Activated CD4-positive, alpha-beta T cell treated with anti-CD3 and anti-CD28 coated beads, Interleukin-2, amount 10 ng/mL, durations not matched to agents 24 days and 14 days (primary cell): ENCODE measurements at regions not wholly inside any gene's neighbourhood (a gene's known extent, or its start where the extent isn't known, plus 50 kb on each side); places are given as distances from the start of the nearest gene placed in this dataset.

Source experiments
- DNase-seq: peaks from one replicate; pipeline ENCODE4 v3.0.0; 2022
- H3K27ac Mint-ChIP-seq: one replicate; pipeline ENCODE4 v1.8.0; 2022; ENCODE audit warnings: mild to moderate bottlenecking, mixed read lengths
- H3K27me3 Mint-ChIP-seq: one replicate; pipeline ENCODE4 v1.8.0; 2022; ENCODE audit warnings: mixed read lengths
- H3K36me3 Mint-ChIP-seq: one replicate; pipeline ENCODE4 v1.8.0; 2022; ENCODE audit warnings: low read depth, mild to moderate bottlenecking, mixed read lengths
- H3K4me1 Mint-ChIP-seq: one replicate; pipeline ENCODE4 v1.8.0; 2021; ENCODE audit warnings: mixed read lengths
- H3K4me3 Mint-ChIP-seq: one replicate; pipeline ENCODE4 v1.8.0; 2022; ENCODE audit warnings: mild to moderate bottlenecking, moderate library complexity, mixed read lengths
- H3K9me3 Mint-ChIP-seq: one replicate; pipeline ENCODE4 v1.8.0; 2021; ENCODE audit warnings: mixed read lengths
- intact Hi-C: fragments of 100-400 bp; cut with micrococcal nuclease; formaldehyde crosslinking; loops from one replicate; pipeline ENCODE4 v1.15.1; 2023

- no peaks in the 10 kb centered on the region for H3K36me3 Mint-ChIP-seq
- H3K4me3 Mint-ChIP-seq, result peak overlapping the region; percentile 48
- H3K9me3 Mint-ChIP-seq, result no peaks in the 10 kb centered on the region
- DNase-seq, result peak; percentile 92
- H3K27me3 Mint-ChIP-seq, result no peaks in the 10 kb centered on the region
- no peaks in the 10 kb centered on the region for H3K4me1 Mint-ChIP-seq
- no peak overlapping the region for H3K27ac Mint-ChIP-seq
- intact Hi-C loops, result loop anchor here (2.0 to 5.0 kb wide), 3 partner anchors 60 to 1539 kb away; no protein-coding TSS in a partner anchor
Measured at GRCh38 chr11:116276051-116277044, 496.4 kb downstream of the BUD13 start.

- no peak overlapping the region for H3K27ac Mint-ChIP-seq
- no peaks in the 10 kb centered on the region for H3K4me1 Mint-ChIP-seq
- H3K36me3 Mint-ChIP-seq, result no peaks in the 10 kb centered on the region
- no peaks in the 10 kb centered on the region for H3K27me3 Mint-ChIP-seq
- intact Hi-C loops, result loop anchor here (2.0 to 5.0 kb wide), 3 partner anchors 59 to 1538 kb away; no protein-coding TSS in a partner anchor
- no peaks in the 10 kb centered on the region for H3K9me3 Mint-ChIP-seq
- no peak for DNase-seq
- no peak overlapping the region for H3K4me3 Mint-ChIP-seq
Measured at GRCh38 chr11:116275635-116276034, 497.2 kb downstream of the BUD13 start.

- Mint-ChIP-seq H3K27me3 (no peaks in the 10 kb centered on the region), H3K9me3 (no peaks in the 10 kb centered on the region), H3K4me3 (no peak overlapping the region), H3K36me3 (no peaks in the 10 kb centered on the region), H3K27ac (no peak overlapping the region), H3K4me1 (no peaks in the 10 kb centered on the region)
- no peak for DNase-seq
- intact Hi-C loops, result no loop called here
Measured at GRCh38 chr11:116274521-116274920, 498.3 kb downstream of the BUD13 start.

GRCh38 chr11:116272181-116272789 lies 500.5 kb downstream of the BUD13 start:
- no peak overlapping the region for H3K4me3 Mint-ChIP-seq
- intact Hi-C loops, result no loop called here
- H3K9me3 Mint-ChIP-seq, result no peaks in the 10 kb centered on the region
- H3K36me3 Mint-ChIP-seq, result no peaks in the 10 kb centered on the region
- H3K27me3 Mint-ChIP-seq, result no peaks in the 10 kb centered on the region
- H3K4me1 Mint-ChIP-seq, result no peaks in the 10 kb centered on the region
- H3K27ac Mint-ChIP-seq, result no peak overlapping the region
- no peak for DNase-seq

- H3K4me3 Mint-ChIP-seq, result no peak overlapping the region
- H3K4me1 Mint-ChIP-seq, result no peaks in the 10 kb centered on the region
- H3K27ac Mint-ChIP-seq, result no peak overlapping the region
- no peak for DNase-seq
- no peaks in the 10 kb centered on the region for H3K27me3 Mint-ChIP-seq
- H3K9me3 Mint-ChIP-seq, result no peaks in the 10 kb centered on the region
- no peaks in the 10 kb centered on the region for H3K36me3 Mint-ChIP-seq
- intact Hi-C loops, result no loop called here
Measured at GRCh38 chr11:116271479-116271878, 501.3 kb downstream of the BUD13 start.

- Mint-ChIP-seq H3K4me3 (no peak overlapping the region), H3K9me3 (no peaks in the 10 kb centered on the region), H3K4me1 (no peaks in the 10 kb centered on the region), H3K27me3 (no peaks in the 10 kb centered on the region), H3K36me3 (no peaks in the 10 kb centered on the region), H3K27ac (no peak overlapping the region)
- intact Hi-C loops, result no loop called here
- no peak for DNase-seq
Measured at GRCh38 chr11:116267146-116267545, 505.6 kb downstream of the BUD13 start.

- intact Hi-C loops, result no loop called here
- Mint-ChIP-seq H3K4me1 (no peaks in the 10 kb centered on the region), H3K27me3 (no peaks in the 10 kb centered on the region), H3K9me3 (no peaks in the 10 kb centered on the region), H3K36me3 (no peaks in the 10 kb centered on the region), H3K27ac (no peak overlapping the region), H3K4me3 (no peak overlapping the region)
- DNase-seq, result no peak
Measured at GRCh38 chr11:116263770-116264169, 509.0 kb downstream of the BUD13 start.

- Mint-ChIP-seq H3K27ac (no peak overlapping the region), H3K36me3 (no peaks in the 10 kb centered on the region), H3K4me1 (no peaks in the 10 kb centered on the region), H3K27me3 (no peaks in the 10 kb centered on the region), H3K4me3 (no peak overlapping the region), H3K9me3 (no peaks in the 10 kb centered on the region)
- intact Hi-C loops, result no loop called here
- DNase-seq, result no peak
Measured at GRCh38 chr11:116263019-116263418, 509.8 kb downstream of the BUD13 start.

- no peaks in the 10 kb centered on the region for H3K4me1 Mint-ChIP-seq
- no peak for DNase-seq
- no peak overlapping the region for H3K4me3 Mint-ChIP-seq
- no peaks in the 10 kb centered on the region for H3K27me3 Mint-ChIP-seq
- H3K36me3 Mint-ChIP-seq, result no peaks in the 10 kb centered on the region
- H3K27ac Mint-ChIP-seq, result no peak overlapping the region
- intact Hi-C loops, result no loop called here
- no peaks in the 10 kb centered on the region for H3K9me3 Mint-ChIP-seq
Measured at GRCh38 chr11:116262370-116262769, 510.4 kb downstream of the BUD13 start.

GRCh38 chr11:116261606-116262005 lies 511.2 kb downstream of the BUD13 start:
- no peak overlapping the region for H3K4me3 Mint-ChIP-seq
- no peaks in the 10 kb centered on the region for H3K36me3 Mint-ChIP-seq

GRCh38 chr11:116258821-116259220 lies 514.0 kb downstream of the BUD13 start:
- H3K4me3 Mint-ChIP-seq, result no peak overlapping the region
- no peaks in the 10 kb centered on the region for H3K36me3 Mint-ChIP-seq
- no peak for DNase-seq
- no peaks in the 10 kb centered on the region for H3K4me1 Mint-ChIP-seq
- intact Hi-C loops, result no loop called here
- H3K27me3 Mint-ChIP-seq, result no peaks in the 10 kb centered on the region
- no peaks in the 10 kb centered on the region for H3K9me3 Mint-ChIP-seq
- no peak overlapping the region for H3K27ac Mint-ChIP-seq

More at GRCh38 chr11:116261606-116262005, 511.2 kb downstream of the BUD13 start:
- Mint-ChIP-seq H3K27me3 (no peaks in the 10 kb centered on the region), H3K27ac (no peak overlapping the region), H3K4me1 (no peaks in the 10 kb centered on the region), H3K9me3 (no peaks in the 10 kb centered on the region)
- DNase-seq, result no peak
- intact Hi-C loops, result no loop called here

GRCh38 chr11:116257883-116258282 lies 514.9 kb downstream of the BUD13 start:
- Mint-ChIP-seq H3K27ac (no peak overlapping the region), H3K36me3 (no peaks in the 10 kb centered on the region), H3K4me1 (no peaks in the 10 kb centered on the region), H3K9me3 (no peaks in the 10 kb centered on the region), H3K27me3 (no peaks in the 10 kb centered on the region), H3K4me3 (no peak overlapping the region)
- no peak for DNase-seq
- intact Hi-C loops, result no loop called here

GRCh38 chr11:116257092-116257491 lies 515.7 kb downstream of the BUD13 start:
- no peak overlapping the region for H3K4me3 Mint-ChIP-seq

GRCh38 chr11:116256215-116256614 lies 516.6 kb downstream of the BUD13 start:
- Mint-ChIP-seq H3K36me3 (no peaks in the 10 kb centered on the region), H3K9me3 (no peaks in the 10 kb centered on the region), H3K4me1 (no peaks in the 10 kb centered on the region), H3K4me3 (no peak overlapping the region), H3K27me3 (no peaks in the 10 kb centered on the region), H3K27ac (no peak overlapping the region)
- no peak for DNase-seq
- intact Hi-C loops, result no loop called here

More at GRCh38 chr11:116257092-116257491, 515.7 kb downstream of the BUD13 start:
- intact Hi-C loops, result no loop called here
- no peak overlapping the region for H3K27ac Mint-ChIP-seq
- no peaks in the 10 kb centered on the region for H3K36me3 Mint-ChIP-seq
- H3K4me1 Mint-ChIP-seq, result no peaks in the 10 kb centered on the region
- H3K27me3 Mint-ChIP-seq, result no peaks in the 10 kb centered on the region
- no peaks in the 10 kb centered on the region for H3K9me3 Mint-ChIP-seq
- no peak for DNase-seq
